Activated T-cell treated with anti-CD3 and anti-CD28 coated beads, Interleukin-2, amount 50 U/mL, for 72 hours (primary cell): ENCODE measurements at regions not wholly inside any gene's neighbourhood (a gene's known extent, or its start where the extent isn't known, plus 50 kb on each side); places are given as distances from the start of the nearest gene placed in this dataset.

ENCODE experiments used
- ATAC-seq, 2 donors: fragments of 150-1000 bp; cut with Tn5 transposase; replicated peaks in 1 of 2; 2 replicates each; pipeline ENCODE4 v1.10.0; 2021; ENCODE audit warnings: moderate library complexity in 2 of 2, mild to moderate bottlenecking in 1 of 2
- DNase-seq, 2 donors: peaks; one replicate each; pipeline ENCODE4 v3.0.0; 2021 to 2022; ENCODE audit warnings: mixed read lengths in 1 of 2
- H3K27ac Mint-ChIP-seq: one replicate; pipeline ENCODE4 v1.8.0; 2022; ENCODE audit warnings: mild to moderate bottlenecking, moderate library complexity, mixed read lengths
- H3K27me3 Mint-ChIP-seq: one replicate; pipeline ENCODE4 v1.8.0; 2022; ENCODE audit warnings: low read depth, mixed read lengths
- H3K36me3 Mint-ChIP-seq, 2 donors: one replicate each; pipeline ENCODE4 v1.8.0; 2022; ENCODE audit warnings: mixed read lengths in 2 of 2, mild to moderate bottlenecking in 1 of 2; ENCODE audit not compliant: insufficient read depth in 2 of 2
- H3K4me1 Mint-ChIP-seq: one replicate; pipeline ENCODE4 v1.8.0; 2022; ENCODE audit warnings: low read depth, mixed read lengths
- H3K4me3 Mint-ChIP-seq, 2 donors: one replicate each; pipeline ENCODE4 v1.8.0; 2022; ENCODE audit warnings: mild to moderate bottlenecking in 2 of 2, mixed read lengths in 2 of 2, moderate library complexity in 2 of 2
- H3K9me3 Mint-ChIP-seq, 2 donors: one replicate each; pipeline ENCODE4 v1.8.0; 2022; ENCODE audit warnings: mixed read lengths in 2 of 2

DNA sequence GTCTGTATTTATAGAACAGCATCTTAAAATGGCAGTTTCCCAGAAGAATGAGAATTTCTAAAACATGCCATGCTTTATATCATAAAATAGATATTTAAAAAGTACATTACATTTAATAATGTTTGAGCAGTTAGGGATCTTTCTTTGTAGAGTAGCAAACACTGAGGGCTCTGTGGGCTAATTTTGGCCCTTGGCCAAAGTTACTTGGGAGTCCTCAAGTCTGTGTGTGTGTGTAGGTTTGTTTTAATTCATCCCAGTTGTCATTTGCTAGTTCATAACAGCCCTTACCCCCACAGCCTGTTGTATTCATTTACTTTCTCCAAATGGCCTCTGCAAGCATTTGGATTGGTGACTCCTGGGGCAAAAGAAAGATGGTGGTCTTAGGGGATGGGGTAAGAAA lies 576.4 kb upstream of the SGCD start:
- Mint-ChIP-seq H3K36me3 (no peaks in the 10 kb centered on the region), H3K27ac (no peak overlapping the region), H3K4me1 (no peaks in the 10 kb centered on the region), H3K27me3 (peaks cover 9% of the 10 kb centered on the region), H3K4me3 (no peak overlapping the region), H3K9me3 (peaks cover 0 to 4% of the 10 kb centered on the region in 2 donors)
- no peak for ATAC-seq
- no peak for DNase-seq

DNA sequence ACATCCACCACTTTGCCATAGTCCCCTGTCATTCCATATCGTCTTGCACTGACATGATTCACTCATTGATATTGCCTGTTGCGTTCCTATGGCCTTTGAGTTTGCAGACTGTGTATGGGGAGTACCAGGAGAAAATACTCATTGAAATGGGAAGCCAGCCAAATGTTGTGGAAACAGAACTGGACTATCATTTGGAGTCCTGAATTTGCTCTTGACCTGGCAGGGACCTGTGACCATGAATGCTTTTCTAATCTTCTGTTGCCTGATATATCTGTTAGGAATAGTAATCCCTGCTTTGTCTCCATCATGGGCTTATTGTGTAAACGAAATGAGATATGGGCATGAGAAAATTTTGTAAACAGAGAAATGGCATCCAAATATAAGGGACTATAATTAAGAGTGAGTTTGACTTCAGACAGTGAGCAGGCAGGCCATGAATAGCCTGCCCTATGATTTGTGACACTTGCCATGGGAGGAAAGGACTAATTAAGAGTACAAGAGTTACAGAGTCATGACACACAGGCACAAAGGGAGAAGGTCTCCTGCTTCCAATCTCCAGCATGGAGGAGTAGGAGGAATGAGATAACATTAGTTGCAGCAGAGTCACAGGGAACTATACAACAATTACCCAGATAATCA lies 572.9 kb upstream of the SGCD start:
- ATAC-seq (no peak), DNase-seq (no peak)
- no peak overlapping the region for H3K4me3 Mint-ChIP-seq
- no peaks in the 10 kb centered on the region for H3K36me3 Mint-ChIP-seq
- H3K4me1 Mint-ChIP-seq, result no peaks in the 10 kb centered on the region
- H3K27me3 Mint-ChIP-seq, result peaks cover 9% of the 10 kb centered on the region
- peaks cover 0 to 6% of the 10 kb centered on the region in 2 donors for H3K9me3 Mint-ChIP-seq
- H3K27ac Mint-ChIP-seq, result no peak overlapping the region

- no peaks in the 10 kb centered on the region for H3K27me3 Mint-ChIP-seq
- peaks cover 13 to 15% of the 10 kb centered on the region in 2 donors for H3K9me3 Mint-ChIP-seq
- H3K36me3 Mint-ChIP-seq, result peaks cover 8 to 12% of the 10 kb centered on the region in 2 donors
- DNase-seq (no peak), ATAC-seq (no peak)
- H3K4me1 Mint-ChIP-seq, result no peaks in the 10 kb centered on the region
- no peak overlapping the region for H3K27ac Mint-ChIP-seq
- no peak overlapping the region for H3K4me3 Mint-ChIP-seq
Observed at GRCh38 chr5:155759252-155759651, 567.7 kb upstream of the SGCD start.

DNA sequence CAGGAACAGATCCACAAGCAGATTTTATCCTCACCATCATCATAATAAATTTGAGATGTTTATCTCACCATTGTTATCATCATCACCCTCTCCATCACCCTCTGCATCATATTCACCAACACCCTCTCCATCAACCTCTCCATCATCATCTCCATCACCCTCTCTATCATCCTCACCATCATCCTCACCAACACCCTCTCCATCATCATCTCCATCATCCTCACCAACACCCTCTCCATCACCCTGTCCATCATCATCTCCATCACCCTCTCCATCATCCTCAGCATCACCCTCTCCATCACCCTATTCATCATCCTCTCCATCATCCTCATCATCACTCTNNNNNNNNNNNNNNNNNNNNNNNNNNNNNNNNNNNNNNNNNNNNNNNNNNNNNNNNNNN lies 567.0 kb upstream of the SGCD start:
- peaks cover 13 to 15% of the 10 kb centered on the region in 2 donors for H3K9me3 Mint-ChIP-seq
- no peak for DNase-seq
- H3K36me3 Mint-ChIP-seq, result peaks cover 8 to 12% of the 10 kb centered on the region in 2 donors
- no peaks in the 10 kb centered on the region for H3K4me1 Mint-ChIP-seq
- no peak overlapping the region for H3K4me3 Mint-ChIP-seq
- H3K27me3 Mint-ChIP-seq, result no peaks in the 10 kb centered on the region
- ATAC-seq, result no peak
- no peak overlapping the region for H3K27ac Mint-ChIP-seq

- H3K36me3 Mint-ChIP-seq, result peaks cover 8 to 12% of the 10 kb centered on the region in 2 donors
- DNase-seq (no peak), ATAC-seq (no peak)
- no peaks in the 10 kb centered on the region for H3K27me3 Mint-ChIP-seq
- H3K9me3 Mint-ChIP-seq, result peaks cover 13 to 15% of the 10 kb centered on the region in 2 donors
- no peak overlapping the region for H3K4me3 Mint-ChIP-seq
- no peaks in the 10 kb centered on the region for H3K4me1 Mint-ChIP-seq
- H3K27ac Mint-ChIP-seq, result no peak overlapping the region
Observed at GRCh38 chr5:155761502-155761901, 565.5 kb upstream of the SGCD start.

- no peak overlapping the region for H3K27ac Mint-ChIP-seq
- peaks cover 6% of the 10 kb centered on the region in 2 donors for H3K36me3 Mint-ChIP-seq
- no peaks in the 10 kb centered on the region for H3K4me1 Mint-ChIP-seq
- ATAC-seq (peak in 1 of 2 donors; percentile 21), DNase-seq (no peak)
- H3K27me3 Mint-ChIP-seq, result no peaks in the 10 kb centered on the region
- no peak overlapping the region for H3K4me3 Mint-ChIP-seq
- peaks cover 7% of the 10 kb centered on the region in 2 donors for H3K9me3 Mint-ChIP-seq
Observed at GRCh38 chr5:155765715-155766114, 561.2 kb upstream of the SGCD start.

DNA sequence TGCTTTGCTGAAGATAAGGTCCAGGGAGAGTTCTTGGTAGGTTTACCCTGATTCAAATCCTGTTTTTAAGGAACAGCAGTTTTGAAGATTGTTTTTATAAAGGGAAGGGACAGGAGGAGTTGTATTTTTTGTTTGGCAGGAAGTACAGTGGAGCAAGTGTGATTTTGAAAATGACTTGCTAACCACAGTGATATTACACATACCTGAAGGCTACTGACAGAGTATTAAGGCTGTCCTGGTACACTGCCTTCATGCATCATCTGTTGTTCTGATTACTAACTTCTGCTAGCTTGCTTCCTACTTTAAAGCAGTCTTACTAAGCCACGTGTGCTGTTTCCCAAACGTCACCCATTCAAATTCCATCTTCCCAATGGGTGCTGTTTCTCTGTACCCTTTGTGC lies 559.5 kb upstream of the SGCD start:
- ATAC-seq (peak in 1 of 2 donors; percentile 79), DNase-seq (no peak)
- Mint-ChIP-seq H3K36me3 (no peaks in the 10 kb centered on the region), H3K4me3 (peak overlapping the region in 1 of 2 donors; percentile 18), H3K27me3 (no peaks in the 10 kb centered on the region), H3K9me3 (no peaks in the 10 kb centered on the region), H3K4me1 (no peaks in the 10 kb centered on the region), H3K27ac (no peak overlapping the region)

GRCh38 chr5:155768332-155768731 lies 558.6 kb upstream of the SGCD start:
- H3K4me3 Mint-ChIP-seq, result no peak overlapping the region
- no peaks in the 10 kb centered on the region for H3K4me1 Mint-ChIP-seq
- DNase-seq, result no peak
- no peaks in the 10 kb centered on the region for H3K27me3 Mint-ChIP-seq
- H3K27ac Mint-ChIP-seq, result no peak overlapping the region
- H3K9me3 Mint-ChIP-seq, result no peaks in the 10 kb centered on the region
- no peaks in the 10 kb centered on the region for H3K36me3 Mint-ChIP-seq
- ATAC-seq, result no peak

- H3K4me1 Mint-ChIP-seq, result no peaks in the 10 kb centered on the region
- DNase-seq (no peak), ATAC-seq (no peak)
- no peaks in the 10 kb centered on the region for H3K9me3 Mint-ChIP-seq
- no peak overlapping the region for H3K4me3 Mint-ChIP-seq
- no peak overlapping the region for H3K27ac Mint-ChIP-seq
- no peaks in the 10 kb centered on the region for H3K27me3 Mint-ChIP-seq
- no peaks in the 10 kb centered on the region for H3K36me3 Mint-ChIP-seq
Observed at GRCh38 chr5:155772009-155772662, 554.8 kb upstream of the SGCD start.

GRCh38 chr5:155773680-155774079 lies 553.3 kb upstream of the SGCD start:
- Mint-ChIP-seq H3K27me3 (no peaks in the 10 kb centered on the region), H3K36me3 (no peaks in the 10 kb centered on the region), H3K4me1 (no peaks in the 10 kb centered on the region), H3K9me3 (no peaks in the 10 kb centered on the region), H3K4me3 (no peak overlapping the region), H3K27ac (no peak overlapping the region)
- peak in 1 of 2 donors; percentile 47 for ATAC-seq
- DNase-seq, result no peak

DNA sequence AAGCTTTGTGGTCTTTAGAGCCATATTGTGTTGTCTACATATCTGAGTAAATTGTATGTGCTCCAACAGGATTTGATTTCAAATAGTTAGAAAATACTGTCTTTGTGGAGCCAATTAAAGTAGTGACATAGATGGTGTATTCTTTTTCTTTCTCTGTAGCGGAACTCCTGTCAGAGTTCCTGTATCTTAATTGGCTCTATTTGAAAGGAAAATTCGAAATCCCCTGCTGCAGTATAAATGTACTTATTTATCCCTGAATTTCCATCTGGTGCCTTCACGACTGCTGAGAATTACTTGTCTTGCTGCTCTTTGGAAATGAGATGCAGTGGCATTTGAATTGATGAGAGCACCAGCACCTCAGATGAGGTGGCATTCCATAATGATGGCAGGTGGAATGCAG lies 546.7 kb upstream of the SGCD start:
- Mint-ChIP-seq H3K27ac (no peak overlapping the region), H3K27me3 (no peaks in the 10 kb centered on the region), H3K4me1 (no peaks in the 10 kb centered on the region), H3K4me3 (no peak overlapping the region), H3K36me3 (no peaks in the 10 kb centered on the region), H3K9me3 (no peaks in the 10 kb centered on the region)
- DNase-seq, result no peak
- ATAC-seq, result no peak

DNA sequence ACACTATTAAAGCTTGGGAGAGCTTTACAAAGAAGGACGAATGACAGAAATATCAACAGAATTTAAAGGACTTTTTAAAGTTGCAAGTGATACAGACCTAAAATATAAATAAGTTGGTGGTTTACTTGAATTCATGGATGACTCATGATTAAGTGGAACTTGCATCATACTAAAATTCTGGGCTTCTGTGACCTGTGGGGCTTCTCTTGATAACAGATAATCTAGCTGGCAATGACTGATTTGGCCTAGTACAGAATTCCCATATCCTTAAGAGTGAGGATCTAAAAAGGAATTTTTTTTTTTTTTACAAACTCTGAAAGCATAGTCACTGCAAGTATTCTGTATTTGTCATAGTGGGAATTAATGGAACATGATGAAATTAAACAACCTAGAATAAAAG lies 543.7 kb upstream of the SGCD start:
- Mint-ChIP-seq H3K4me1 (no peaks in the 10 kb centered on the region), H3K27me3 (no peaks in the 10 kb centered on the region)

GRCh38 chr5:155783791-155784190 lies 543.2 kb upstream of the SGCD start:
- Mint-ChIP-seq H3K4me1 (no peaks in the 10 kb centered on the region), H3K27ac (no peak overlapping the region), H3K36me3 (no peaks in the 10 kb centered on the region), H3K4me3 (no peak overlapping the region), H3K27me3 (no peaks in the 10 kb centered on the region), H3K9me3 (no peaks in the 10 kb centered on the region)
- DNase-seq, result no peak
- ATAC-seq, result no peak

More for the DNA sequence above, 543.7 kb upstream of the SGCD start:
- ATAC-seq (no peak), DNase-seq (no peak)
- no peaks in the 10 kb centered on the region for H3K9me3 Mint-ChIP-seq
- H3K4me3 Mint-ChIP-seq, result no peak overlapping the region
- H3K36me3 Mint-ChIP-seq, result no peaks in the 10 kb centered on the region
- no peak overlapping the region for H3K27ac Mint-ChIP-seq

DNA sequence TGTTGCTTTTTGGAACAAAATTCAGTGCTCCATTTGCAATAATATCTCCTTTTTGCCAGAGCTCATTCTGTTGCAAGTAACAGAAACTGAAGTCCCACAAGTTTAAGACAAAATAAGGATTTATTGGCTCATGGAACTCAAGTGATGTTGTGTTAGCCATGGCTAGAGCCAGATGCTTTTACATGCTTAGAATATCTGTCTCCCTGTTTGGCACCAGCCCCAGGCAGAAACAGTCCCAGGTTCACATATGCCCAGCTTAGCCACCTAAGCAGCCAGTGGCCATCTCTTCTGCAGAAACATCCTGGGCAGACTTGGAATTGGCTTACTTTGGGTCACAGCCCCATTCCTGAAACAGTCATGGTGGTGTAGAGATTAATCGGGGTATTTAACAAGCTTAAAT lies 540.9 kb upstream of the SGCD start:
- no peaks in the 10 kb centered on the region for H3K27me3 Mint-ChIP-seq
- H3K9me3 Mint-ChIP-seq, result peaks cover 0 to 2% of the 10 kb centered on the region in 2 donors
- H3K4me3 Mint-ChIP-seq, result no peak overlapping the region

More for the DNA sequence above, 540.9 kb upstream of the SGCD start:
- ATAC-seq, result no peak
- Mint-ChIP-seq H3K36me3 (no peaks in the 10 kb centered on the region), H3K4me1 (no peaks in the 10 kb centered on the region), H3K27ac (no peak overlapping the region)
- no peak for DNase-seq
